ENCODE measurements at regions not wholly inside any gene's neighbourhood (a gene's known extent, or its start where the extent isn't known, plus 50 kb on each side); places are given as distances from the start of the nearest gene placed in this dataset.

GRCh38 chr7:153447011-153447410, 605.2 kb upstream of the DPP6 start:
- H2AFZ ChIP-seq (ENCODE audit: insufficient read depth, low read depth, low read length, poor library complexity, severe bottlenecking): no peak overlapping the region
- DNase-seq: no peak
- H3K4me1 ChIP-seq (ENCODE audit: control insufficient read depth in 1 of 2, insufficient read depth in 2 of 2, low read length in 2 of 2): no peaks in the 10 kb centered on the region
- no peaks in the 10 kb centered on the region for H3K79me2 ChIP-seq (ENCODE audit: insufficient read depth, low read length)
- H3K4me3 ChIP-seq (replicated peaks in 1 of 3; ENCODE audit: low read depth in 2 of 3, low read length in 3 of 3): no peak overlapping the region
- H3K27me3 Mint-ChIP-seq (ENCODE audit: low read depth in 3 of 3): peaks cover 0 to 3% (median 1%) of the 10 kb centered on the region in 3 donors
- no peak overlapping the region for H3K4me2 ChIP-seq (replicated peaks; ENCODE audit: extremely low read depth, low read length, poor library complexity, severe bottlenecking)
- H3K9me3 ChIP-seq (replicated peaks in 1 of 2; ENCODE audit: control insufficient read depth in 1 of 2, insufficient read depth in 1 of 2, low read length in 2 of 2): peaks cover 15 to 20% of the 10 kb centered on the region in 2 donors
- peaks cover 3 to 13% (median 6%) of the 10 kb centered on the region in 7 donors for H3K9me3 Mint-ChIP-seq
- H3K4me3 Mint-ChIP-seq: no peak overlapping the region
- TF ChIP-seq CTCF (IDR thresholded peaks at IDR 0.05): no peak
- H3K27me3 ChIP-seq (ENCODE audit: control insufficient read depth in 2 of 2, insufficient read depth in 2 of 2, low read length in 2 of 2): no peaks in the 10 kb centered on the region
- 76% methylated on average over 2 of the region's 5 CpGs for WGBS (ENCODE audit: insufficient coverage)
- H3K36me3 ChIP-seq (replicated peaks in 1 of 2; ENCODE audit: control insufficient read depth in 1 of 2, insufficient read depth in 2 of 2, low read length in 2 of 2): no peaks in the 10 kb centered on the region
- intact Hi-C loops (cut with micrococcal nuclease): no loop called here
- no peak overlapping the region for H3K27ac ChIP-seq (ENCODE audit: low read depth in 1 of 2, low read length in 2 of 2)
- no peaks in the 10 kb centered on the region for H4K20me1 ChIP-seq (ENCODE audit: insufficient read depth, low read length)
- no peak overlapping the region for H3K27ac Mint-ChIP-seq
- H3K9ac ChIP-seq (ENCODE audit: insufficient read depth, low read length, poor library complexity, severe bottlenecking): no peak overlapping the region
- H3K4me1 Mint-ChIP-seq: no peaks in the 10 kb centered on the region
- H3K36me3 Mint-ChIP-seq: no peaks in the 10 kb centered on the region

GRCh38 chr7:153452661-153453060, 599.5 kb upstream of the DPP6 start:
- H2AFZ ChIP-seq (ENCODE audit: insufficient read depth, low read depth, low read length, poor library complexity, severe bottlenecking): no peak overlapping the region
- no peaks in the 10 kb centered on the region for H3K4me1 Mint-ChIP-seq
- no peaks in the 10 kb centered on the region for H4K20me1 ChIP-seq (ENCODE audit: insufficient read depth, low read length)
- no peak for TF ChIP-seq CTCF (IDR thresholded peaks at IDR 0.05)
- H3K9me3 ChIP-seq (replicated peaks in 1 of 2; ENCODE audit: control insufficient read depth in 1 of 2, insufficient read depth in 1 of 2, low read length in 2 of 2): peaks cover 28 to 38% of the 10 kb centered on the region in 2 donors
- H3K9me3 Mint-ChIP-seq: peaks cover 7 to 25% (median 14%) of the 10 kb centered on the region in 7 donors
- 100% methylated on average over 2 of the region's 3 CpGs for WGBS (ENCODE audit: insufficient coverage)
- H3K27me3 ChIP-seq (ENCODE audit: control insufficient read depth in 2 of 2, insufficient read depth in 2 of 2, low read length in 2 of 2): no peaks in the 10 kb centered on the region
- no peak overlapping the region for H3K4me3 Mint-ChIP-seq
- no peak overlapping the region for H3K9ac ChIP-seq (ENCODE audit: insufficient read depth, low read length, poor library complexity, severe bottlenecking)
- intact Hi-C loops (cut with micrococcal nuclease): no loop called here
- H3K36me3 ChIP-seq (replicated peaks in 1 of 2; ENCODE audit: control insufficient read depth in 1 of 2, insufficient read depth in 2 of 2, low read length in 2 of 2): no peaks in the 10 kb centered on the region
- no peak overlapping the region for H3K4me2 ChIP-seq (replicated peaks; ENCODE audit: extremely low read depth, low read length, poor library complexity, severe bottlenecking)
- H3K27ac ChIP-seq (ENCODE audit: low read depth in 1 of 2, low read length in 2 of 2): no peak overlapping the region
- H3K79me2 ChIP-seq (ENCODE audit: insufficient read depth, low read length): no peaks in the 10 kb centered on the region
- H3K27me3 Mint-ChIP-seq (ENCODE audit: low read depth in 3 of 3): peaks cover 0 to 5% (median 0%) of the 10 kb centered on the region in 3 donors
- DNase-seq: no peak
- no peak overlapping the region for H3K4me3 ChIP-seq (replicated peaks in 1 of 3; ENCODE audit: low read depth in 2 of 3, low read length in 3 of 3)
- no peak overlapping the region for H3K27ac Mint-ChIP-seq
- no peaks in the 10 kb centered on the region for H3K4me1 ChIP-seq (ENCODE audit: control insufficient read depth in 1 of 2, insufficient read depth in 2 of 2, low read length in 2 of 2)
- H3K36me3 Mint-ChIP-seq: no peaks in the 10 kb centered on the region

Measured in CD14-positive monocyte (primary cell).